ENCODE measurements at regions not wholly inside any gene's neighbourhood (a gene's known extent, or its start where the extent isn't known, plus 50 kb on each side); places are given as distances from the start of the nearest gene placed in this dataset.

- no peak for DNase-seq (ENCODE audit: low read depth in 1 of 2, low spot score in 1 of 2)
Measured at GRCh38 chr7:16320099-16320660, 101.2 kb downstream of the CRPPA start.

- DNase-seq (ENCODE audit: low read depth in 1 of 2, low spot score in 1 of 2) = no peak
Measured at GRCh38 chr7:16318989-16319915, 102.1 kb downstream of the CRPPA start.

GRCh38 chr7:16318463-16318862, 102.9 kb downstream of the CRPPA start:
- no peak for DNase-seq (ENCODE audit: low read depth in 1 of 2, low spot score in 1 of 2)

- DNase-seq (ENCODE audit: low read depth in 1 of 2, low spot score in 1 of 2) = no peak
Measured at GRCh38 chr7:16317406-16317805, 103.9 kb downstream of the CRPPA start.

- DNase-seq (ENCODE audit: low read depth in 1 of 2, low spot score in 1 of 2) = no peak
Measured at GRCh38 chr7:16315280-16315679, 106.1 kb downstream of the CRPPA start.

- no peak for DNase-seq (ENCODE audit: low read depth in 1 of 2, low spot score in 1 of 2)
Measured at GRCh38 chr7:16309129-16309528, 112.2 kb downstream of the CRPPA start.

GRCh38 chr7:16301291-16301690, 120.0 kb downstream of the CRPPA start:
- no peak for DNase-seq (ENCODE audit: low read depth in 1 of 2, low spot score in 1 of 2)

GRCh38 chr7:16300361-16300895, 120.9 kb downstream of the CRPPA start:
- DNase-seq (ENCODE audit: low read depth in 1 of 2, low spot score in 1 of 2) = no peak

- DNase-seq (ENCODE audit: low read depth in 1 of 2, low spot score in 1 of 2) = no peak
Measured at GRCh38 chr7:16299853-16300252, 121.5 kb downstream of the CRPPA start.

- DNase-seq (ENCODE audit: low read depth in 1 of 2, low spot score in 1 of 2) = no peak
Measured at GRCh38 chr7:16298221-16298620, 123.1 kb downstream of the CRPPA start.

GRCh38 chr7:16295558-16295957, 125.8 kb downstream of the CRPPA start:
- no peak for DNase-seq (ENCODE audit: low read depth in 1 of 2, low spot score in 1 of 2)

- no peak for DNase-seq (ENCODE audit: low read depth in 1 of 2, low spot score in 1 of 2)
Measured at GRCh38 chr7:16293669-16294425, 127.5 kb downstream of the CRPPA start.

GRCh38 chr7:16284581-16284980, 136.8 kb downstream of the CRPPA start:
- no peak for DNase-seq (ENCODE audit: low read depth in 1 of 2, low spot score in 1 of 2)

GRCh38 chr7:16278167-16278787, 143.1 kb downstream of the CRPPA start:
- no peak for DNase-seq (ENCODE audit: low read depth in 1 of 2, low spot score in 1 of 2)

- no peak for DNase-seq (ENCODE audit: low read depth in 1 of 2, low spot score in 1 of 2)
Measured at GRCh38 chr7:16271990-16272665, 149.2 kb downstream of the CRPPA start.

GRCh38 chr7:16271355-16271915, 149.9 kb downstream of the CRPPA start:
- DNase-seq (ENCODE audit: low read depth in 1 of 2, low spot score in 1 of 2) = no peak

GRCh38 chr7:16270844-16271243, 150.5 kb downstream of the CRPPA start:
- no peak for DNase-seq (ENCODE audit: low read depth in 1 of 2, low spot score in 1 of 2)

- DNase-seq (ENCODE audit: low read depth in 1 of 2, low spot score in 1 of 2) = no peak
Measured at GRCh38 chr7:16268821-16269768, 152.2 kb downstream of the CRPPA start.

Measured in activated CD4-positive, alpha-beta T cell treated with anti-CD3 and anti-CD28 coated beads, Interleukin-2, amount 50 U/mL, for 24 hours (primary cell).